ENCODE measurements at regions not wholly inside any gene's neighbourhood (a gene's known extent, or its start where the extent isn't known, plus 50 kb on each side); places are given as distances from the start of the nearest gene placed in this dataset.

GRCh38 chr3:68483041-68483440 is 449.3 kb downstream of the TAFA4 start:
- POLR2A ChIA-PET, result no interaction called here

More at GRCh38 chr3:68483041-68483440, 449.3 kb downstream of the TAFA4 start:
- Histone ChIP-seq H3K9me3 (no peaks in the 10 kb centered on the region), H3K4me1 (ENCODE audit: control insufficient read depth in 1 of 2, insufficient read depth in 2 of 2, low read depth in 1 of 2, low read length in 1 of 2) (no peaks in the 10 kb centered on the region), H3K9me2 (no peaks in the 10 kb centered on the region), H3K4me3 (ENCODE audit: low read depth in 2 of 2, low read length in 1 of 2) (no peak overlapping the region), H3K9ac (no peak overlapping the region), H3K27ac (ENCODE audit: low read depth in 2 of 2, low read length in 1 of 2) (no peak overlapping the region), H2AFZ (ENCODE audit: low read depth) (no peak overlapping the region), H3F3A (replicated peaks; ENCODE audit: insufficient read depth) (no peaks in the 10 kb centered on the region), H3K4me2 (no peak overlapping the region), H4K20me1 (ENCODE audit: insufficient read depth) (no peaks in the 10 kb centered on the region), H3K79me2 (ENCODE audit: insufficient read depth) (no peaks in the 10 kb centered on the region), H3K27me3 (ENCODE audit: insufficient read depth) (no peaks in the 10 kb centered on the region), H3K36me3 (replicated peaks in 1 of 2; ENCODE audit: control insufficient read depth in 1 of 2, insufficient read depth in 2 of 2, low read length in 1 of 2) (no peaks in the 10 kb centered on the region)
- no peak for DNase-seq
- CTCF ChIA-PET, result interaction anchor here (1.0 kb wide), 1 partner anchor 10 kb away, joined by 3 read pairs; no protein-coding TSS in a partner anchor
- WGBS (ENCODE audit: low lambda C conversion rate), result 0% methylated on average over 2 of the region's 2 CpGs
- no peak for TF ChIP-seq REST (IDR thresholded peaks at IDR 0.05; ENCODE audit: low read depth, low read length)
- TF ChIP-seq USF2 (IDR thresholded peaks at IDR 0.05; ENCODE audit: borderline replicate concordance, low read depth, low read length), result no peak
- TF ChIP-seq ZBTB33 (IDR thresholded peaks at IDR 0.05; ENCODE audit: borderline replicate concordance, low read depth), result no peak
- no peak for TF ChIP-seq POLR2AphosphoS5 (IDR thresholded peaks at IDR 0.05; ENCODE audit: low read depth, low read length)
- TF ChIP-seq MEF2A (IDR thresholded peaks at IDR 0.05; ENCODE audit: borderline replicate concordance, low read depth), result no peak
- TF ChIP-seq EP300 (IDR thresholded peaks at IDR 0.05; ENCODE audit: borderline replicate concordance in 1 of 2, low read depth in 1 of 2, low read length in 1 of 2), result no peak
- TF ChIP-seq USF1 (IDR thresholded peaks at IDR 0.05; ENCODE audit: borderline replicate concordance, low read depth), result no peak
- no peak for TF ChIP-seq FOXJ3 (CRISPR knock-in tag; IDR thresholded peaks at IDR 0.05)
- TF ChIP-seq ELF1 (IDR thresholded peaks at IDR 0.05), result no peak
- TF ChIP-seq SMC3 (IDR thresholded peaks at IDR 0.05; ENCODE audit: low read depth, low read length), result no peak
- no peak for TF ChIP-seq JUND (IDR thresholded peaks at IDR 0.05)
- no peak for TF ChIP-seq IRF3 (IDR thresholded peaks at IDR 0.05; ENCODE audit: low read depth, low read length)
- TF ChIP-seq NRF1 (IDR thresholded peaks at IDR 0.05; ENCODE audit: low read depth, low read length), result no peak
- no peak for TF ChIP-seq RAD21 (IDR thresholded peaks at IDR 0.05; ENCODE audit: low read length)
- no peak for TF ChIP-seq CHD2 (IDR thresholded peaks at IDR 0.05; ENCODE audit: low read length, partially characterized antibody)
- no peak for TF ChIP-seq RXRA (IDR thresholded peaks at IDR 0.05; ENCODE audit: borderline replicate concordance, low read depth)
- TF ChIP-seq RCOR1 (IDR thresholded peaks at IDR 0.05; ENCODE audit: low read length), result no peak
- TF ChIP-seq PBX3 (IDR thresholded peaks at IDR 0.05), result no peak
- no peak for TF ChIP-seq TAF1 (IDR thresholded peaks at IDR 0.05; ENCODE audit: borderline replicate concordance, low read depth, low read length)
